Smooth muscle cell of the brain vasculature (primary cell): ENCODE measurements at regions not wholly inside any gene's neighbourhood (a gene's known extent, or its start where the extent isn't known, plus 50 kb on each side); places are given as distances from the start of the nearest gene placed in this dataset.
"Not testable (repeated sequence)": the region's sequence is repeated elsewhere in the genome, so short reads cannot be mapped to it uniquely, and the experiment has no call there.

Experiments
- DNase-seq: peaks from one replicate; pipeline ENCODE4 v3.0.0-alpha.2; 2012; ENCODE audit warnings: low read depth, low spot score

DNA sequence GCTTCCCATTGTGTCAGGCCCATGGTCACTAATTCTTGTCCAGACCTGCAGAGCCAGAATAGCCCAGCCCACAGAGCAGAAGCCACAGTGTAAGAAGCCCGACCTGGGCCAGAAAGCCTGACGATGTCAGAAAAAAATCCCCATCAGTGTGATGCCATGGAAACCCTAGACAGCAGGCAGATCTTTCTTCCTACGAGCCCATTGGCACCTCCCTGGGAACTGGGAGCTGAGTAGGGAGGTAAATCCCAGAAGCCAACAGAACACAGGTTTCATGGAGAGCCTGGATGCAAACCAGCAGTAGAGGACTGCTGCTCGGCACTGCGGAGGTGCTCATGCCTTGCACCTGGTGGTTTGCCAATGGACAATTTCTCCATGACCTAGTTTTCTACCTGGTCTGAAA lies 82.2 kb upstream of the SLC22A16 start:
- DNase-seq, result no peak

DNA sequence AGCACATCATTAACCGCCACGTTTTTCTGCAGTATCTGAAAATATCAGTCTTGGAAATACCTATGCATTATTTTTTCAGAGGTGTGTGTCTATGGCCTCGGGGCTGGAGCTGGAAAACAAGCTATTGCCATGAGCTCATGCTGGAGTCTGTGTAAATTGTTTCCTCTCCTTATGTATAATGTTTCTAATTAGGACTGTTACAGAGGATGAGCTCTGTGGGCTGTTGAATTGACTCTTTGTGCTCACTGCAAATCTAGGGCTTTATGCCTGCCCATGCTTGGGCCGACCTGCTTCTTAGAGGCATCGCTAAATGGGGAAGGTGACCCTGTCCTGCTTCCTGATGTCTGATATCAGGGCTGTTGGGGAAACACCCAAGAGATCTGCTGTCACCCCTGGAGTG lies 80.8 kb upstream of the SLC22A16 start:
- no peak for DNase-seq

GRCh38 chr6:110556317-110557110 lies 80.1 kb upstream of the SLC22A16 start:
- DNase-seq, result no peak

GRCh38 chr6:110554966-110555460 lies 78.6 kb upstream of the SLC22A16 start:
- DNase-seq, result no peak

DNA sequence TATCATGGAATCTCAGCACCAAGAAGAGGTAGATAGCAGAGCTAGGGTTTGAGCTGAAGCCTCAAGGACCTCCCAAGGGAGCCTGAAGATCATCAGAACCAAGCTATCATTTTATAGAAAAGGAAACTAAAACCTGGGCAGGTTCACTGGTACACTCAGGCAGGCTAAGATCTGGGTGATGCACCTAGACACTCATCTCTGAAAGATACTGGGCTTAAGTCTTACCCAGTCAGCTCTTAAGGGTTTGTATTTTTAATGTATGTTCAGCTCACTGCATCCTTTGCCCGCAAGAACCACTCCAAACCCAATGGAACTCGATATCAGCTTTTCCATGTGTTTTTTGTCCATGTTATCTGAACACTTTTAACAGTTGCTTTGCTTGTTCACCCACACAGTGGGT lies 78.0 kb upstream of the SLC22A16 start:
- DNase-seq, result no peak

GRCh38 chr6:110552901-110553641 lies 76.7 kb upstream of the SLC22A16 start:
- no peak for DNase-seq

DNA sequence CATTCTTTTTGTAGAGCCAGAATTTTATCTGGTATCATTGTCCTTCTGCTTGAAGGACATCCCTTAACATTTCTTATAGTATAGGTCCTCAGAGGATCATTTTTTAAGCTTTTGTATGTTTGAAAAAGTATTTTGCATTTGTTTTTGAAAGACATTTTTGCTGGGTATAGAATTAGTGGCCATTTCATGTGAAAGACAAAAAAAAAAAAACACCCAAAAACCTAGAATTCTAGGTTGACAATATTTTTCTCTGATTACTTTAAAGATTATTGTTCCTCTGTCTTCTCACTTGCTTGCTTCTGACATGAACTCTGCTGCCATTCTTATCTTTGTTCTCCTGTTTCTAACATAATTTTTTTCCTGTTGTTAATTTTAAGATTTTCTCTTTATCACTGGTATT lies 75.7 kb upstream of the SLC22A16 start:
- no peak for DNase-seq

DNA sequence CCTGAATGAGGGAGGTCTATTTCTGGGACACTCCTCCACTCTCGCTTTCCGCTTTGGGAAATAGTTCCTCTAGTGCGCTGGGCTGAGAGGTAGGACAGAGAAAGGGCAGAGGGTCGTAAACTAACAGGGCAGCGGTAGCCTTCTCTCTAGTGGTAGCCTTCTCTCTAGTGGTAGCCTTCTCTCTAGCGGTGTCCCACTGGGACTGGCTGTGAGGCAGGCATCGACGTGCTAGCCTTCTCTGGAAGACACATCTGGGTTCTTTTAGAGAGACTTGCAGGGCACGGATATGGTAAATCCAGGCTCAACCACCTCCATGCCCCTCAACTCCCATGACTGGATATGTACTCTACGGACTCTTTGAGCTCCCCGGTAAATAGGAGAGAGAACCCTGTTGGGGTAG lies 74.7 kb upstream of the SLC22A16 start:
- no peak for DNase-seq

DNA sequence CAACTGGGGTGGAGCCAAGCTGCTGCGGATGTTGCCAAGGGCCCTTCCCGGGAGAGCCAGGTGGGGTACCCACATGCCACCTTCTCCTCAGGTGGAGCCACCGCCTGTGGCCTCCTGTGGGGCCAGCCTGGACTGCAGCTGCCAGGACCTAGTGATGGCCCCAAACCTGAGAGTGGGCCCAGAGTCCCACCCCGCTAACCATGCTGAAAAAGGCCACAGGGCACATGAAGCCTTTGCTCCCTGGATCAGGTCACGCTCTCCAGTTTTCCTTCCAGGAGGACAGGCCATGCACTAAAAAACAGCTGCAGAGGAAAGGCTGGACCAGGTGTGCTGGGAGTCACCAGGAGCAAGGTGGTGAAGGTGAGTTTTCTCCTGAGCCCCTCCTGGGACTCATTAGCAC lies 73.9 kb upstream of the SLC22A16 start:
- no peak for DNase-seq

- no peak for DNase-seq
Observed at GRCh38 chr6:110549277-110549676, 72.9 kb upstream of the SLC22A16 start.

GRCh38 chr6:110548110-110548847 lies 71.9 kb upstream of the SLC22A16 start:
- DNase-seq, result no peak

DNA sequence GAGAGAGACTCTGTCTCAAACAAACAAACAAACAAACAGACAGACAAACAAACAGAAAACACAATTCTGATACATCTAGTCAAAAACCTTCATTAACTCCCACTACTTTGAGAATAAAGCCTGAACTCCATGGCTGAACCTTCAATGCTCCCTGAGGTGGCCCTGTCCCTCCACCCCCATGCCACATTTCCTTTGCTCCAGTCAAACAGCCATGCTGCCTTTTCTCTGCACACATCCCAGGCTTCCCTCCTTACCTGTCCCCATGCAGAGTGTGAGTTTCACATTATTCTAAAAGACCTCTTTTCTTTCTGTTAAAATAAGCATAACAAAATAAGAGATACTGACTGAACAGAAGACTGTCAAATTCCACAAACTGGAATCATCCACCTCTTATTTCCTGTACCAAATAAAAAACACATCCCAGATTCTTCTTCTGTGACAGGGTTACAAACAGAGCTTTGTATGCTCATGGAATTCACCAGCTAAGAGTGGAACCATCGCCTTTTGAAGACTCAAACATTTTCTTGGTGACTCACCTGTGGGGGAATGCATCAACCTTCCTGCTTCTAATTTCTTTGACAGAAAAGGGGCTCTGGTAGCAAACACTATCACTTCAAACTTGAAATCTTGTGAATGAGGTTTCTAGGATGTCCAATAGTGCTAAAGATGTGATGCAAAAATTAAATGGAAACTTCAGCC lies 71.0 kb upstream of the SLC22A16 start:
- DNase-seq, result no peak

- no peak for DNase-seq
Observed at GRCh38 chr6:110545081-110545872, 68.9 kb upstream of the SLC22A16 start.

GRCh38 chr6:110544472-110544871 lies 68.1 kb upstream of the SLC22A16 start:
- no peak for DNase-seq

DNA sequence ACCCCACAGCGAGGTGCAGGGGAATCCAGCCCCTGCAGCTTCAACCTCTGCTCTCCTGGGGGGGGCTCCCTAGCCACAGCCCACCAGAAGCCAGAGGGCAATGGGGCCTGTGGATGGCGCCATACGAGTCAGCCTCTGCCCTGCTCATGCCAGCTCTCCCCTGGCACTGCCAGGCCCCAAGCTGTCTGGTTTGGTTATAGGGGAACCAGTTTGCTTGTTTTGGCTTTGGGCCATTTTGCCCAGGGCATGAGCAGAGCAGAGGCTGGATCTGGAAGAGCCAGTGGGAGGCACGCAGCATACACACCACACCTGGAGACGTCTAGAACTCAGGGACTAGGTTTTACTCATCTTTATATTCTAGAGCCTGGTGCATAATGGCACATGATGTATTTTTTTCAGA lies 66.7 kb upstream of the SLC22A16 start:
- no peak for DNase-seq

DNA sequence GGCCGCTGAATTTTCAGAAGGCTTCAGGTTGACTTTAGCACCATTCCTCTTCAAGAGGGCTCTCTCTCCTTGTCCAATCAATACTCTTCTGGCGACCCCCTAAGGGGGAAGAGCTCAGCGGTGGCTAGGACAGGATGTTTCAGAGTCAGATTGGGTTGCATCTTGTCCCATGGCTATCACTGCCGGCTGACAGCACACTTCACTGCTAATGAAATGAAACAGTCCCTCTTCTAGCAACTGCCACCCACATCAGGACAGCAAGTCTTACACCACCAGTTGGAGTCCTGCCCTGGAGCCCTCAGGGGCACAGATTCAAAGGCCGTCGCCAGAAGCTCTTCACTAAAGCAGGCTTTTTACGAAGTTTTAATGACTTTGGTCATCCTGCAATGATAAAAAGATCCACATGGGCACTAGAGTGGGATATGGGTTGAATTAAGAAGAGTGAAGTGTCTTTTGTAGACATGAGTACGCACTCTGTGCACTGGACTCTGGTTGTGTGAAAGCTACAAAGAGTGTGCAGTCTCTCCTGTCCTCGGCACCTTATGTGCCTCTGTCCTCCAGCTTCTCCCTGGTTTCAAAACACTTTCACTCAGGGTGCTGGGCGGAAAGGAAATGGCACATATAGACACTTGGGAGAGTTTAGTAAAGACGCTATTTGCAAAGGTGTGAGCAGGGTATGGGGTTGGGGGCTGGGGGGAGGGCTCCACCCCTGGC lies 66.1 kb upstream of the SLC22A16 start:
- DNase-seq, result no peak

DNA sequence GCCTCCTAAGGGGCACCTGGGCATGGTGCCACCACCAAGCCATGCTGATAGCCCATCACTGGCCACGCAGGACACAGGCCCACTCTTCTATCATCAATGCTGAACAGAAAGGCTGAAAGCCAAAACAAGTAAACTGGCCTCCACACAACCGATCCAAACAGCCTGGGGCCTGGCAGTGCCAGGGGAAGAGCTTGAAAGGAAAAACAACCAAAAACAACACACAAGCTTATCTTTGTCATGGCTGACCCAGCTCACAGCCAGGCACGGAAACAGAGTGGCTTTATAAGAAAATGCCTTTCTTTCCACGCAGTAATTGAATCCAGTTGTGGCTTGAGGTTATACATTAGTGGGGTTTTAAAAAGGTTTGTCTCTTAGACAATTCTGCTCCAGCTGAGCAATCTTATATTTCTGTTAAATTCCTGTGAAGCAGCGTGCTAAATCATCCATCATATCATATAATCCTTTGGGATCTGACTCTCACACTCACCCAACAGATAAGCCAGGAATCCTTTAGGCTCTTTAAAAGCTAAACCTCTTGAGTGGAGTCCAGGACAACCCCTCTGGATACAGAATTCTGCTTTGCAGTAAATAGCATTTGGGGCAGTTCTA lies 65.4 kb upstream of the SLC22A16 start:
- DNase-seq, result no peak

DNA sequence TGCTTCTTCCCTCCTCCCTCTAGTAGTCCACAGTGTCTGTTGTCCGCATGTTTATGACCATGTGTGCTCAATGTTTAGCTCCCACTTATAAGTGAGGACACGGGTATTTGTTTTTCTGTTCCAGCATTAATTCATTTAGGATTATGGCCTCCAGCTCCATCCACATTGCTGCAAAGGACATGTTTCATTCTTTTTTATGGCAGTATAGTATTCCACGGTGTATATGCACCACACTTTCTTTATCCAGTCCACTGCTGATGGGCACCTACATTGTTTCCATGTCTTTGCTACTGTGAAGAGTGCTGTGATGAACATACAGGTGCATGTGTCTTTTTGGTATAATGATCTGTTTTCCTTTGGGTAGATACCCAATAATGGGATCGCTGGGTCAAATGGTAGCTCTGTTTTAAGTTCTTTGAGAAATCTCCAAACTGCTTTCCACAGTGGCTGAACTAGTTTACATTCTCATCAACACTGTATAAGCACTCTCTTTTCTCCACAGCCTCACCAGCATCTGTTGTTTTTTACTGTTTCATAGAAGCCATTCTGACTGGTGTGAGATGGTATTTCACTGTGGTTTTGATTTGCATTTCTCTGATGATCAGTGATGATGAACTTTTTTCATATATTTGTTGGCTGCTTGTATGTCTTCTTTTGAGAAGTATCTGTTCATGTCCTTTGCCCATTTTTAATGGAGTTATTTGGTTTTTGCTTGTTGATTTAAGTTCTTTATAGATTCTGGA lies 63.0 kb upstream of the SLC22A16 start:
- not testable (repeated sequence) for DNase-seq
